HG03439 (cell line): ENCODE measurements at regions not wholly inside any gene's neighbourhood (a gene's known extent, or its start where the extent isn't known, plus 50 kb on each side); places are given as distances from the start of the nearest gene placed in this dataset.
"Not testable (repeated sequence)": the region's sequence is repeated elsewhere in the genome, so short reads cannot be mapped to it uniquely, and the experiment has no call there.

Source experiments
- ATAC-seq: cut with Tn5 transposase; IDR thresholded peaks from one replicate; pipeline ENCODE4 v1.9.1; 2021; ENCODE audit warnings: mild to moderate bottlenecking, moderate library complexity; ENCODE audit not compliant: unreplicated experiment

DNA sequence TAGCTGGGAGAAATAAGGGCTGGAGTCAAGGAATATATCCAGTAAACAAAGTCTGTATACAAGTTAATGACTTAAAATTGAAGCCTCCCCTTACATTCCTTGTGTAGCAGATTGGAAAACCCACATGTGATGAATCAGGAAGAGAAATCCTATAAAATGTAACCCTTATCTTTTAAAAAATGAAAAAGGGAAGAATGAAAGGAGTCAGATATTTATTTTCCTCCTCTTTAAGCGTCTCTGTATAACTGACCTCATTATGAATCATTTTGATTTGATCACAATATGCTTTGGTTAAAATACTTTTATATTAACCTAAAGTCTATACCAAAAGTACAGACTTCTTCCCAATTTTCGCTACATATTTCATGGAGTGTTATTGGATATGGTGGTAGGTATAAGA is 316.3 kb upstream of the STAC start:
- ATAC-seq = no peak

GRCh38 chr3:36065321-36065720 is 315.0 kb upstream of the STAC start:
- ATAC-seq = no peak

DNA sequence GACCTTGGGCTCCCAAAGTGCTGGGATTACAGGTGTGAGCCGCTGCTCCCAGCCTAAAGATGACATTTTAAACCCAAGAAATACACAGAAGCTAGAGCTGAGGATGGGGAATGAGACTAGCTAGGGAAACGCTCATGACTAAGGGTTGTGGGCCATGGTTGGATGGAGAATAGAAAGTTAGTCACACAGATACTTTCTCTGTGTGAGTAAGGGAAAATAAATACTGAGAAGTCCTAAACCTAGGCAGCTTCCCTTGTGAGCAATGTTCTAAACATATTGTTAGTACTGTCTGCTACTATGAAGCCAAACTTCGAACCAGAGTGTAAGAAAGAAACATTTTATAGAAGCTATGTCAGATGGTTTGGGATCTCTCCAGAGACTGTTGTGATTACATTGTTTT is 304.8 kb upstream of the STAC start:
- ATAC-seq = no peak

GRCh38 chr3:36077320-36077719 is 303.0 kb upstream of the STAC start:
- ATAC-seq = no peak

- not testable (repeated sequence) for ATAC-seq
These were observed 297.3 kb upstream of the STAC start for GRCh38 chr3:36082958-36083357.

DNA sequence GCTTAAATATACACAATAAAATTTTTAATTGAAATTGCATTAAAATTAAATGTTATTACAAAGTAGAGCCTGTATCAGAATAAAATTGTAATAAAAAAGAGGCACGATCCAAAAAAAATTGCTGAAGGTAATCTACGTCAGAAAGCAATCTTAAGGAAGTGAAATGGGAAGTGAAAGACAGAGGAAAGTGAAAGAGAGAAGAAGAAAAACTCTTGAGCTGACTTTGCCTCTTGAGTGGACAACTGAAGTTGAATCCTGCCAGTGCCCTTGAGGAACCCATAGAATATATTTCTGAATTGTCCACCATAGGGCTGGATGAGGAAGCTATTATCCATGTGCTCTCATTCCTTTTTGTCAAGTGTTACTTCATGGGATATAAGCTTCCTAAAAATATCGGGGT is 285.1 kb upstream of the STAC start:
- ATAC-seq = no peak

DNA sequence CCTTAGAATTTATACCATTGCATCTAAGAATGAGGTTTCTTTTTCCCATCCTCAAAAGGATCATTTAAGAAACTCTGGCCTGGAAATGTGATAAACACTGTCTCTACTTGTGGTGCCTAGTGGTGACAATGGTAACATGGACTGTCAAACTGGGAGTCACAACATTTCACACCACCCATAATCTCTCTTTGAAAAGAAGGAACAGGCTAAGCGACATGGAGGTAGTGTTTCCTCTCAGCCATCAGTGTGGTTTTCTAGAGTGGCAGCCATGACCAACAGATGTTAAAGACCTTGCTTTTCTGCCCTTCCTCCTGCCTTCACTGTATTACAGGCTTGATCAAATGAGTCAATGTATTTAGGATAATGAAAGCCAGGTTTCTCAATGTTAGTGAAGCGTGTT is 283.1 kb upstream of the STAC start:
- ATAC-seq = no peak

DNA sequence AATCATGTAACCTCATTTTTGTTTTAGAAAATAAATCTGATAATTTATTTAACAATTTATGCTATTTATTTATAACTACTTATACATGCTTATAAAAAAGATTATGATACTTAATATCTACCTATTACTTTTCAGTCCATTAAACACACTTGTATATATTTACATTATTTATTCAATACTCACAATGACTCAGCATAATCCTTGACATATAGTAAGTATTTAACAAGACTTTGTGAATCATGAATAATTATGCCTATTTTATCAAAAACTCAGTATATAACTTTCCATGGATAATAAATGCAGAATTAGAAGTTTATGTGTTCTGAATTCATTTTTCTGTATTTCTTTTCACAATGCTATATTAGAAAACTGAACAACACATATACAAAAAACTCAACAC is 266.0 kb upstream of the STAC start:
- no peak for ATAC-seq

- ATAC-seq = no peak
These were observed 256.0 kb upstream of the STAC start for GRCh38 chr3:36124118-36124796.

- ATAC-seq = no peak
These were observed 248.1 kb upstream of the STAC start for GRCh38 chr3:36132214-36132613.

DNA sequence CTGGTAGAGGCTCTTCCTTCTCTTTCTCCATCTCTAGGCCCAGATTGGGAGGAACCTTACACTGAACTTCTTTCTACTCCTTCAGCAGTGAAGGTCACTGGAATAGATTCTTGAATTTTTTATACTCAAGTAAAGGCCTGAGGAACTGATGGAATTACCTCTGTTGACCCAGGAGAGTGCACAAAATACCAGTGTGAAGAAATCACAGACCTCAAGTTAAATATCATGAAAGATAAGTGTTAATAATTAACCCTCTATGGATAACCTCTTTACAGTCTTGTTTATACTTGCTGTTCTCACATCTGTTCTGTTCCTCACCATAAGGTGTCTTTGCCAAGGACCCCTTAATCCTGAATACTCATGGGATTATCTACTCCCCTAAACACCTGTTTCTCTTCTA is 244.4 kb upstream of the STAC start:
- ATAC-seq = no peak

DNA sequence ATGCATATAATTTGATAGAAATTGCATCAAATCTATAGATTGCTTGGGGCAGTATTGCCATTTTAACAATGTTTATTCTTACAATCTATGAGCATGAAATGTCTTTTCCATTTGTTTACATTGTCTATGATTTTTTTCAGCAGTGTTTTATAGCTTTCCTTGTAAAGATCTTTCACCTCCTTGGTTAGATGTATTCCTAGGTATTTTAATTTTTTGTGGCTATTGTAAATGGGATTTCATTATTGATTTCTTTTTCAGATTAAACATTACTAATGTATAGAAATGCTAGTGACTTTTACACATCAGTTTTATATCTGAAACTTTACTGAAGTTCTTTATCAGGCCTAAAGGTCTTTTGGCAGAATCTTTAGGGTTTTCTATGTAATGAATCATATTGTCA is 237.6 kb upstream of the STAC start:
- ATAC-seq = no peak

DNA sequence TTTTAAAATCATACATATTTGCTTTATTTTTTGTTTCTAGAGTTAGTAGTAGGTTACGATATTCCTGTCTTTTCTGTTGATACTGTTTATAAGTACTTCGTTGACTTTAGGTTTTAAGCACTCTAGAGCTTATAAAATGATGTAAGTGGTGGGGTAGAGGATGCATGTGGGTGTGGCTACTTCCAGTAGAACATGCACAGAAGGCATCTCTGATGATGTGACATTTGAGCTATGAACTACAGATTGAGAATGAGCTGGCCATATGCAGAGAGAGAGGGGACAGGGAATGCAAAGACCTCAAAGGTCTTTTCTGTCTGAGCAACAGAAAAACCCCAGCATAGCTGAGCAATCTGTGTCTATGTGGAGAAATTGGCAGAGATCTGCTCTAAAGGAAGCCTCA is 233.9 kb upstream of the STAC start:
- ATAC-seq = no peak

- ATAC-seq = no peak
These were observed 232.3 kb upstream of the STAC start for GRCh38 chr3:36147934-36148558.

- ATAC-seq = no peak
These were observed 230.8 kb upstream of the STAC start for GRCh38 chr3:36149447-36149865.

DNA sequence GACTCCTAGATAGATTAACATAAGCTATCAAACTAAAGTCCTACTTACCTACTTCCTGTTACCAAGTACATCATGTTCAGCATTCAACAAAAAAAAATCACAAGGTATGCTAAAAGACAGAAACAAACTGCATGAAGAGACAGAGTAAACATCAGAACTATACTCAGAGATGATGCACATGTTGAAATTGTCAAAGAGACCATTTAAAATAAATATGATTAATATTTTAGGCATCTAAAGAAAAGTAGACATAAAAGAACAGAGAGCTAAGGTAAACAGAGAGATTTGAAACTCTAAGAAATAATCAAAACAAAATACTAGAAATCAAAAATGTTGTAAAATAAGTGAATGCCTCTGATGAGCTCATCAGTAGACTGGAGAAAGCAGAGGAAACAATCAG is 224.8 kb upstream of the STAC start:
- no peak for ATAC-seq

- ATAC-seq = no peak
These were observed 215.9 kb upstream of the STAC start for GRCh38 chr3:36164400-36164799.

- ATAC-seq = no peak
These were observed 214.6 kb upstream of the STAC start for GRCh38 chr3:36165509-36166290.

DNA sequence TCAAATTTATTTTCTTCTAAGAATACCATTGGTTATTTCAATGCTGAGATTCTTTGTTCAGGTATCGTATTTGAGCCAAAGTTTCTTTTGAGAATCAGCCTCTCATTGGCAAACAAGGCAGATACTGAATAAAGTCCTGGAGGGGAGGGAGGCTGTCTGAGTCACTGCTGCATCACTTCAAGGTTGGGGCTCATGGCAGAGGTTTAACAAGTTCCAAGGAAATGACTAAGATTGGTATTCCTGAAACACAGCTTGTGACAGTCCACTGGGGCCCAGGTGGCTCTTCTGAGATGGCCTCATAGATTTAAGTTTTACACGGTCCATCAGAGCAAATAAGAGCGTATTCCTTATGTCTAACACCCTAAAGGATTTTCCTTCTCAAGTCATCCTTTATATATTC is 213.8 kb upstream of the STAC start:
- no peak for ATAC-seq

- ATAC-seq = no peak
These were observed 207.6 kb upstream of the STAC start for GRCh38 chr3:36172699-36173098.

DNA sequence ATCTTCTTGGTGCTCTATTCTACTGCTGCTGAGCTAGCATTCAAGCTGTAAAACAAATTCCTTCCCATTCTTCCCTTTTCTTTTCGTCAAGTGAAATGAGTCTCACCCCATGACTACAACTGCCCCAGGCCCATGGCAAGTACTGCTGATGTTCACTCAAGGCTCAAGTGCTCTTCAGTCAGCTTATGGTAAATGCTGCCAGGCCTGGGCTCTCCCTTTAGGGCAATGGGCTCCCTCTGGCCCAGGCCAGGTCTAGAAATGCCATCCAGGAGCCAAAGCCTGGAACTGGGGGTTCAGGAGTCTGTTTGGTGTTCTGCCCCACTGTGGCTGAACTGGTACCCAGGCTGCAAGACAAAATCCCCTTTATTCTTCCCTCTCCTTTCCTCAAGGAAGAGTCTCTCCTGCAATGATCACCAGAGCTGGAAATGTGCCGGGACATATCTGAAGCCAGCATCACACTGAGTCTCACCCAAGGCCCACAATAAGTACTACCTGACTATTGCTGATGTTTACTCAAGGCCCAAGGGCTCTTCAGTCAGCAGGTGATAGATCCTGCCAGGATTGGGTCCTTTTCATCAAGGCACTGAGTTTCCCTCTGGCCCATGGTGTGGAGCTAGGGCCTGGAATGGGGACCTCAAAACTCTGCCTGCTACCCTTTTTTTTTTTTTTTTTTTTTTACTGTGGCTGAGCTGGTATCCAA is 205.0 kb upstream of the STAC start:
- no peak for ATAC-seq
